ENCODE measurements at regions not wholly inside any gene's neighbourhood (a gene's known extent, or its start where the extent isn't known, plus 50 kb on each side); places are given as distances from the start of the nearest gene placed in this dataset.
A peak's percentile ranks its signal among the peaks of the same experiment; 100 is the strongest.

DNA sequence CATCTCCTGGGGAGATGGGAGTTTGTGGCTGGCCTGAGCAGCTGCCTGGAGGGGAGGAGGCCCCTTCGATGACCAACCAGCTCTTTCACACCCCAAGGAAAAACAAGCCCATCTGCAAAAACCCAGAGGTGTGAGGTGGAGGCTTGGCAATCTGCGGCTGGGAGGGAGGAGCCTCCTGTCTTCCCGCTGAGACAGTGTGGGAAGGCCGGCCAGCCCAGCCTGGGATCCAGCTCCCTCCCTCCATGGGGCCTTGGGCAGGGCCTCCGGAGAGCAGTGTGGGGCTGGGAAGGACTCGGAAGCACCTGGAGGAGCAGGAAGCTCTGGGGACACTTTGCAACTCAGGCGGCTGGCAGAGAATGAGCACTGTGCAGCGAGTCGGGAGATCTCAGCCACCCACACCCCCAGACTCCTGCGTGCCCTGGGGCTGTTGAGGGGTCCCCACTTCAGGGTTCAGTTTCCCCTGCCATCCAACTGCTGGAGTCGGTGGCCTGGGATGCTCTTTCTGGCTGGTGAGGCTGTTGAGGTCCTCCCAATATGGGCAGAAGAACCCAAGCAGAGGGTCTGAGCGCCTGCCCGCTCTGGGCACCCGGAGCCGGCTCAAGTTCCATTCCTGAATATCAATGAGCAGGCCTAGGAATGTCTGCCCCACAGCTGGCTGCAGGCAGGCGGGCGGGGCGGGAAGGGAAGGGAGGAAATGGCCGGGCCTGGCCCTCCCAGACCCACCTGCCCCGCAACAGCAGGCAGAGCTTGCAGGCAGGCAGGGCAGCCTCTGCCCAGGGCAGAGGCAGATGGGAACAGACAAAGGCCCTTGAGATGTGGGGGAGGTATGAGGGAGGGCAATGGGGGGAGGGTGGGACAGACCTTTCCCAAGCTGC is 101.1 kb downstream of the FGF18 start:
- DNase-seq (ENCODE audit: insufficient read length, low spot score, missing footprints), result peak; percentile 89
- Histone ChIP-seq H3K27me3 (ENCODE audit: insufficient read depth, low read length) (no peaks in the 10 kb centered on the region), H4K20me1 (ENCODE audit: insufficient read depth, low read length) (no peaks in the 10 kb centered on the region), H3K36me3 (ENCODE audit: insufficient read depth, low read length) (no peaks in the 10 kb centered on the region), H3K9me3 (ENCODE audit: low read depth, low read length) (no peaks in the 10 kb centered on the region), H3K4me2 (ENCODE audit: insufficient read depth, low read length) (peak overlapping the region; percentile 45), H3K79me2 (ENCODE audit: insufficient read depth, low read length) (no peaks in the 10 kb centered on the region), H2AFZ (ENCODE audit: low read length) (peak overlapping the region; percentile 18), H3K27ac (ENCODE audit: low read depth, low read length) (peak overlapping the region; percentile 16), H3K4me3 (ENCODE audit: insufficient read depth, low read length) (no peak overlapping the region), H3K4me1 (ENCODE audit: insufficient read depth, low read length) (peaks cover 21% of the 10 kb centered on the region)
- TF ChIP-seq, protein P1, sequence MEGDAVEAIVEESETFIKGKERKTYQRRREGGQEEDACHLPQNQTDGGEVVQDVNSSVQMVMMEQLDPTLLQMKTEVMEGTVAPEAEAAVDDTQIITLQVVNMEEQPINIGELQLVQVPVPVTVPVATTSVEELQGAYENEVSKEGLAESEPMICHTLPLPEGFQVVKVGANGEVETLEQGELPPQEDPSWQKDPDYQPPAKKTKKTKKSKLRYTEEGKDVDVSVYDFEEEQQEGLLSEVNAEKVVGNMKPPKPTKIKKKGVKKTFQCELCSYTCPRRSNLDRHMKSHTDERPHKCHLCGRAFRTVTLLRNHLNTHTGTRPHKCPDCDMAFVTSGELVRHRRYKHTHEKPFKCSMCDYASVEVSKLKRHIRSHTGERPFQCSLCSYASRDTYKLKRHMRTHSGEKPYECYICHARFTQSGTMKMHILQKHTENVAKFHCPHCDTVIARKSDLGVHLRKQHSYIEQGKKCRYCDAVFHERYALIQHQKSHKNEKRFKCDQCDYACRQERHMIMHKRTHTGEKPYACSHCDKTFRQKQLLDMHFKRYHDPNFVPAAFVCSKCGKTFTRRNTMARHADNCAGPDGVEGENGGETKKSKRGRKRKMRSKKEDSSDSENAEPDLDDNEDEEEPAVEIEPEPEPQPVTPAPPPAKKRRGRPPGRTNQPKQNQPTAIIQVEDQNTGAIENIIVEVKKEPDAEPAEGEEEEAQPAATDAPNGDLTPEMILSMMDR (IDR thresholded peaks at IDR 0.05; ENCODE audit: extremely low read depth, low read depth, low read length), result no peak

DNA sequence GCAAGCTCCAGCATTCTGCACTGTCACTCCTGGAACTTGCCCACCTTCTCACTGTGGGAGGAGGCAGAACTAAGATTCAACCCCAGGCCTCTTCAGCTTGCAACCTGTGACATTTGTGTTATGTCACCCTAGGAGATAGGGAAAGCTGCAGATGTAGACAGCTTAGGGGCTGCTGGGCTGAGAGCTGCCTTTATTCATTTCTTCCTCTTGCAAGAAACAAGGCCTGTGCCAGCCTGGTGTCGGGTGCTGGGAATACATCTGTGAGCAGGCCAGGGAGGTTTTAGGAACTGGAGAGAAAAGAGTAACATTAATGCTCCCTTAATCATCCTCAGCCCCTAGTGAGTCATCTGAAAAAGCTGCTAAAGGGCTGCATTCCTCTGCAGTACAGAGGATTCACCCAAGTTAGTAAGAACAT is 101.8 kb downstream of the FGF18 start:
- no peaks in the 10 kb centered on the region for H4K20me1 ChIP-seq (ENCODE audit: insufficient read depth, low read length)
- H3K4me3 ChIP-seq (ENCODE audit: insufficient read depth, low read length), result no peak overlapping the region
- H3K27ac ChIP-seq (ENCODE audit: low read depth, low read length), result peak overlapping the region; percentile 24
- H3K9me3 ChIP-seq (ENCODE audit: low read depth, low read length), result no peaks in the 10 kb centered on the region
- no peaks in the 10 kb centered on the region for H3K79me2 ChIP-seq (ENCODE audit: insufficient read depth, low read length)
- TF ChIP-seq, protein P1 (IDR thresholded peaks at IDR 0.05; ENCODE audit: extremely low read depth, low read depth, low read length), result peak; percentile 15
- no peaks in the 10 kb centered on the region for H3K27me3 ChIP-seq (ENCODE audit: insufficient read depth, low read length)
- H3K4me2 ChIP-seq (ENCODE audit: insufficient read depth, low read length), result peak overlapping the region; percentile 45
- H2AFZ ChIP-seq (ENCODE audit: low read length), result peak overlapping the region; percentile 11
- H3K36me3 ChIP-seq (ENCODE audit: insufficient read depth, low read length), result no peaks in the 10 kb centered on the region
- DNase-seq (ENCODE audit: insufficient read length, low spot score, missing footprints), result peak; percentile 99
- H3K4me1 ChIP-seq (ENCODE audit: insufficient read depth, low read length), result peaks cover 21% of the 10 kb centered on the region

DNA sequence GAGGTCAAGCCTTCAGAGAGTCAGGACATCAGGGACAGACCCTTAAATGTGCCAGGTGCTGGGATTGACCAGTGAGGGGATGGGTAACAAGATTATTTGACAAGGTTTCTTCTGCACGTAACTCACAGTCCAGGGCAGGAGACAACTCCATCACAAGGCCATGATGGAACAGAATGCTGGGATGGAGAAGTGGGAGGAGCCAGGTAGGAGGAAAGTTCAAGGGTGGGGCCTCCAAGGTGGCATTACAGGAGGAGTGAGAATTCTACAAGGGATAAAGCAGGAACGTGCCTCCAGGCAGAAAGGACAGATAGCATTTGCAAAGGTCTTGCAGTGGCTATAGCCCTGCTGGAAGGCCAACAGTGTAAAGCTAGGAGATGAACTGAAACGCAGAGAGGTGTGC is 102.2 kb downstream of the FGF18 start:
- Histone ChIP-seq H2AFZ (ENCODE audit: low read length) (peak overlapping the region; percentile 15), H3K27ac (ENCODE audit: low read depth, low read length) (peak overlapping the region; percentile 24), H3K4me1 (ENCODE audit: insufficient read depth, low read length) (peaks cover 21% of the 10 kb centered on the region), H3K9me3 (ENCODE audit: low read depth, low read length) (no peaks in the 10 kb centered on the region), H4K20me1 (ENCODE audit: insufficient read depth, low read length) (no peaks in the 10 kb centered on the region), H3K27me3 (ENCODE audit: insufficient read depth, low read length) (no peaks in the 10 kb centered on the region), H3K36me3 (ENCODE audit: insufficient read depth, low read length) (no peaks in the 10 kb centered on the region), H3K4me2 (ENCODE audit: insufficient read depth, low read length) (peak overlapping the region; percentile 45), H3K4me3 (ENCODE audit: insufficient read depth, low read length) (no peak overlapping the region), H3K79me2 (ENCODE audit: insufficient read depth, low read length) (no peaks in the 10 kb centered on the region)
- TF ChIP-seq, protein P1 (IDR thresholded peaks at IDR 0.05; ENCODE audit: extremely low read depth, low read depth, low read length), result no peak
- no peak for DNase-seq (ENCODE audit: insufficient read length, low spot score, missing footprints)

DNA sequence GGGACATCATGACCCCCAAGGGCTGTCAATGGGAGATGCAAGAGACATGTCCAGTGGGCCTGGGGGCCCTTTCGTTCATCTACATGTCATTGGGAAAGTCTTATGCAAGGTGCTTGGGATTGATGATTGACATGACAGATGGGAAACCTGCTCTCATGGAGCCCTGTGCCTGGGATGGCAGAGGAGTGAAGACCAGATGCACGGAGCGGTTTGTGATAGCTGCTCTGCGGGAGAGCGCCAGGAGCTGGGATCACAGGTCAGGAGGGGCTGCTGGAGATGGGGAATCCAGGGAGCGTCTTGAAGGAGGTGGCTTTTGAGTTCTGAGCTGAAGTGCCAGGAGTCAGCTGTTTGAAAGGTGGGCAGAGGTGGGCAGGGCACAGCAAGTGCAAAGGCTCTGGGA is 104.3 kb downstream of the FGF18 start:
- no peak for DNase-seq (ENCODE audit: insufficient read length, low spot score, missing footprints)
- Histone ChIP-seq H3K36me3 (ENCODE audit: insufficient read depth, low read length) (no peaks in the 10 kb centered on the region), H3K9me3 (ENCODE audit: low read depth, low read length) (no peaks in the 10 kb centered on the region), H3K79me2 (ENCODE audit: insufficient read depth, low read length) (no peaks in the 10 kb centered on the region), H3K27me3 (ENCODE audit: insufficient read depth, low read length) (no peaks in the 10 kb centered on the region), H2AFZ (ENCODE audit: low read length) (no peak overlapping the region), H3K4me2 (ENCODE audit: insufficient read depth, low read length) (no peak overlapping the region), H4K20me1 (ENCODE audit: insufficient read depth, low read length) (no peaks in the 10 kb centered on the region), H3K4me3 (ENCODE audit: insufficient read depth, low read length) (no peak overlapping the region), H3K27ac (ENCODE audit: low read depth, low read length) (no peak overlapping the region), H3K4me1 (ENCODE audit: insufficient read depth, low read length) (peaks cover 21% of the 10 kb centered on the region)
- TF ChIP-seq, protein P1 (IDR thresholded peaks at IDR 0.05; ENCODE audit: extremely low read depth, low read depth, low read length), result no peak
